ENCODE measurements at regions not wholly inside any gene's neighbourhood (a gene's known extent, or its start where the extent isn't known, plus 50 kb on each side); places are given as distances from the start of the nearest gene placed in this dataset.

- Histone ChIP-seq H3K36me3 (ENCODE audit: low read depth) (no peaks in the 10 kb centered on the region), H3K4me1 (replicated peaks; ENCODE audit: insufficient read depth) (no peaks in the 10 kb centered on the region), H3K9me3 (ENCODE audit: insufficient read depth, low read depth) (no peaks in the 10 kb centered on the region), H3K4me2 (no peak overlapping the region), H3K79me2 (ENCODE audit: low read depth) (no peaks in the 10 kb centered on the region), H3K4me3 (no peak overlapping the region), H3K27me3 (ENCODE audit: insufficient read depth, low read depth) (no peaks in the 10 kb centered on the region), H2AFZ (no peak overlapping the region), H3K9me2 (ENCODE audit: insufficient read depth) (no peaks in the 10 kb centered on the region; the same call in 1 of the 2 replicates), H3K27ac (no peak overlapping the region), H4K20me1 (ENCODE audit: insufficient read depth) (no peaks in the 10 kb centered on the region), H3F3A (ENCODE audit: insufficient read depth, low read depth) (no peaks in the 10 kb centered on the region)
- intact Hi-C loops (cut with micrococcal nuclease; ENCODE audit: unreplicated experiment): no loop called here
- BruUV-seq (replicated peaks): no TSS peak
- no peak for DNase-seq
- POLR2A ChIA-PET (ENCODE audit: unreplicated experiment): no interaction called here
- TF ChIP-seq EZH2 (IDR thresholded peaks at IDR 0.05; ENCODE audit: low read depth) (no peak), CTCF (conservative IDR thresholded peaks at IDR 0.05) (no peak)
- CTCF ChIA-PET: interaction anchor here (0.5 kb wide), 1 partner anchor 26 kb away, joined by 3 read pairs; no protein-coding TSS in a partner anchor
Observed at GRCh38 chr2:78646533-78647364, 378.8 kb upstream of the REG3G start.

DNA sequence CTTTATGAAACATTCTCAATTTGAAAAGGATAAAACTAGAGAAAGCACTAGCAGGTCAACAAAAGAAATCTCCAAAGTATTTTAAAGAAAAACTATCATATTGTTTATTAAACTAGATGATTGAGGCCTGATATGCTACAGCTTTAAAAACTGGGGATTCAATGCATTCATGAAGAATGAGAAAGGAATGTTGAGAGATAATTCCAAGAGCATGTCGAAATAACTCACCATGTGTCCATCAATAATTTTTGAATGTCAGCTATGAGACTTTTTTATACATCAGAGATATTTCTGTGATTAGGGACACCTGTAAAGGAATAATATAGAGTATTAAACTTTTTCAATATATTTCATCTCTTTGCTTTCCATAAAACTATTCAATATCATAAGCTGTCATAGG is 376.9 kb upstream of the REG3G start:
- no TSS peak for BruUV-seq (replicated peaks)
- Histone ChIP-seq H3K4me1 (replicated peaks; ENCODE audit: insufficient read depth) (no peaks in the 10 kb centered on the region), H3K36me3 (ENCODE audit: low read depth) (no peaks in the 10 kb centered on the region), H3K79me2 (ENCODE audit: low read depth) (no peaks in the 10 kb centered on the region), H4K20me1 (ENCODE audit: insufficient read depth) (no peaks in the 10 kb centered on the region), H2AFZ (no peak overlapping the region), H3K9me3 (ENCODE audit: insufficient read depth, low read depth) (no peaks in the 10 kb centered on the region), H3K27ac (no peak overlapping the region), H3K9me2 (ENCODE audit: insufficient read depth) (no peaks in the 10 kb centered on the region; the same call in 1 of the 2 replicates), H3F3A (ENCODE audit: insufficient read depth, low read depth) (no peaks in the 10 kb centered on the region), H3K27me3 (ENCODE audit: insufficient read depth, low read depth) (no peaks in the 10 kb centered on the region), H3K4me2 (no peak overlapping the region), H3K4me3 (no peak overlapping the region)
- no peak for DNase-seq
- ChIA-PET CTCF (no interaction called here), POLR2A (ENCODE audit: unreplicated experiment) (no interaction called here)
- intact Hi-C loops (cut with micrococcal nuclease; ENCODE audit: unreplicated experiment): no loop called here
- TF ChIP-seq CTCF (conservative IDR thresholded peaks at IDR 0.05): no peak
- no peak for TF ChIP-seq EZH2 (IDR thresholded peaks at IDR 0.05; ENCODE audit: low read depth)

- CTCF ChIA-PET: no interaction called here
- POLR2A ChIA-PET (ENCODE audit: unreplicated experiment): no interaction called here
- no TSS peak for BruUV-seq (replicated peaks)
Observed at GRCh38 chr2:78654941-78655340, 370.6 kb upstream of the REG3G start.

More at GRCh38 chr2:78654941-78655340, 370.6 kb upstream of the REG3G start:
- Histone ChIP-seq H3K27ac (no peak overlapping the region), H3K4me3 (no peak overlapping the region), H3F3A (ENCODE audit: insufficient read depth, low read depth) (no peaks in the 10 kb centered on the region), H3K9me3 (ENCODE audit: insufficient read depth, low read depth) (no peaks in the 10 kb centered on the region), H3K27me3 (ENCODE audit: insufficient read depth, low read depth) (no peaks in the 10 kb centered on the region), H3K4me2 (no peak overlapping the region), H2AFZ (no peak overlapping the region), H4K20me1 (ENCODE audit: insufficient read depth) (no peaks in the 10 kb centered on the region), H3K4me1 (replicated peaks; ENCODE audit: insufficient read depth) (no peaks in the 10 kb centered on the region), H3K79me2 (ENCODE audit: low read depth) (no peaks in the 10 kb centered on the region), H3K36me3 (ENCODE audit: low read depth) (no peaks in the 10 kb centered on the region), H3K9me2 (ENCODE audit: insufficient read depth) (no peaks in the 10 kb centered on the region)
- intact Hi-C loops (cut with micrococcal nuclease; ENCODE audit: unreplicated experiment): no loop called here
- DNase-seq: no peak
- TF ChIP-seq EZH2 (IDR thresholded peaks at IDR 0.05; ENCODE audit: low read depth): no peak
- no peak for TF ChIP-seq CTCF (conservative IDR thresholded peaks at IDR 0.05)

All from PC-9 (cell line).